HG02798 (cell line): ENCODE measurements at regions not wholly inside any gene's neighbourhood (a gene's known extent, or its start where the extent isn't known, plus 50 kb on each side); places are given as distances from the start of the nearest gene placed in this dataset.

Experiments
- ATAC-seq: cut with Tn5 transposase; IDR thresholded peaks from one replicate; pipeline ENCODE4 v1.9.1; 2021; ENCODE audit warnings: mild to moderate bottlenecking; ENCODE audit not compliant: unreplicated experiment, poor library complexity

- no peak for ATAC-seq
These were observed 139.2 kb downstream of the LINC00632 start for GRCh38 chrX:140848800-140849199.

GRCh38 chrX:140860718-140861117, 141.7 kb upstream of the SPANXB1 start:
- ATAC-seq: no peak

DNA sequence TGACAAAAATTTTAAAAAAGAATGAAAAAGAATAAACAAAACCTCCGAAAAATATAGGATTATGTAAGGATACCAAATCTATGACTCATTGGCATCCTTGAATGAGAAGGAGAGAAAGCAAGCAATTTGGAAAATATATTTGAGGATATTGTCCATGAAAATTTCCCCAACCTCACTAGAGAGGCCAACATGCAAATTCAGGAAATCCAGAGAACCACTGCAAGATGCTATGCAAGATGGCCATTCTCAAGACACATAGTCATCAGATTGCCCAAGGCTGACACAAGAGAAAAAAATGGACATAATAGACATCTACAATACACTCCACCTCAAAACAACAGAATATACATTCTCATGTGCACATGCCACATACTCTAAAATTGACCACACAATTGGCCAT, 135.9 kb upstream of the SPANXB1 start:
- no peak for ATAC-seq

DNA sequence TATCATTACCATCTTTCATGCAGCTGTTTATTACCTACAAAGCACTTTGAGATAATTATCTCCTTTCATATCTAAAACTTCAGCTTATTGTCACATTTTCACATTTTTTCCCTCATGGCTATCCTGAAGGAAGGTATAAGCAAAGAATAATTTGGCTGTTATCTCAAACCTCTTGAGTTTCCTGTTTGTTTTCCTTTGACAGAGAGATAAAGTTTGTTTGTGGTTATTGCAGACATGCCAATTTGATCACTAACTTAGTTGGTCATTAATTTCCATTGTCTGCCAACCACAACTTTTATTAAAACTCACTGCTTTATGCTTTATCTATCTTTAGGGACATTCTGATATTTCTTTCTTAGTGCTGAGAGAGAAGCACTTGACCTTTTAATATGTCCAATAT, 89.8 kb upstream of the SPANXB1 start:
- ATAC-seq: no peak

DNA sequence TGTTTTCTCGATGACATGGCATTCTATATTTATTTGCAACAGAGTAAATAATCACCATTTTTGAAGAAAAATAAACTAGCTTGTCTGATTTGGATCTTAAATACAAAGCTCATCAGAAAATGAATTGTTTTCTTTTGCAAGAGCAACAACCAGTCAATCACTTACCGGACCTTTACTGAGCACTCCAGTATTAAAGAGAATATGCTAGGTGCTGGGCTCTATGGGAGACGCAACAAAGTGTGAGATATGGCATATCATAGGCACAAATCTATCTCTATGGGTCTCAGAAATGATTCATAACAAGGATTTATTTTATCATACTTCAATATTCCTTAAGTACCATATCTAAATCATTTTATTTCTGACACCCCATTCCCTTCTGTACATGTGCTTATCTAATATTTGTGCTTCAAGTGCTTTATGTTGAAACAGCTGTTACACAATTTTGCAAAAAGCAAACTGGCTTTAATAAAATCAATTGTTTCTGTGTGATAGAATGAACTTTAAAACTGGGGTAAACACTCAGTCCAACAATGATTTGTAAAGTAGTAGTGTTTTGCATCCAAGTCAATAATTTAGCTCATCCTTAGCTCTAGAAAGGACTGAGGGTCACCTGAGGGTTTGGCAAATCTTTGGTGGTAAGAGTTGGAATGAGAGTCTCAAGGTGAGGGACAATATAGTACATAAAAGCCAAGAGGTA, 88.4 kb upstream of the SPANXB1 start:
- ATAC-seq: no peak

GRCh38 chrX:140916872-140917271, 85.5 kb upstream of the SPANXB1 start:
- ATAC-seq: no peak

DNA sequence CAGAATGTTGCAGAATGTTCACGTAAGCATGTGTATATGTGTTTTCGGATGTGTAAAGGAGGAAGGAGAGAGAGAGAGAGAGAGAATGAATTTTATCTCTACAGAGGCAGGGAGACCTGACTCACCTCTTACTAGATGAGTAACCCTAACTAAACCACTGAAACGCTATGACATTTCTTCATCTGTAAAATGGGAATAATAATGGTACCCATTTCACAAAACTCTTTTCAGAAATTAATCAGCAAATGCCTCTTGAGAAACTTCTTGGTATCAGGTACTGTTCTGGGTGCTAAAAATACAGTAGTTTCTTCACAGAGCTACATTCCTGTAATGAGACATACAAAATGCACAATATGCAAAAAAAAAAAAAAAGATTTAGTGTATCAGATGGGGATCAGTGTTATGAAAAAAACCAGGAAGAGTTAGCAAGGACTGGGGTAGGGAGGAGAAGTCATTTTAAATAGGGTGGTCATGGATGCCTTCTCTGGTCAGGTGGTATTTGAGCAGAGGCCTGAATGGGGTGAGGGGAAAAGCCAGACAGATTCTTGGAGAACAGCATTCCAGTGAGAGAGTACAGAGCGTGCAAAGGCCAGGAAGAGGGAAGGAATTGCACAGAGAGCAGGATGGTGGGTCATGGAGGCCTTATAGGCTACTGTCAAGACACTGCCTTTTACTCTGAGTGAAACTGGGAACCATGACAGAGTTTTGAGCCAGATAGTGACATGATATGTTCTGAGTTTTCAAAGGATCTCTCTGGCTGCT, 84.9 kb upstream of the SPANXB1 start:
- ATAC-seq: no peak

GRCh38 chrX:140918398-140919038, 83.9 kb upstream of the SPANXB1 start:
- ATAC-seq: peak; percentile 71

- no peak for ATAC-seq
These were observed 82.0 kb upstream of the SPANXB1 start for GRCh38 chrX:140920416-140920815.

DNA sequence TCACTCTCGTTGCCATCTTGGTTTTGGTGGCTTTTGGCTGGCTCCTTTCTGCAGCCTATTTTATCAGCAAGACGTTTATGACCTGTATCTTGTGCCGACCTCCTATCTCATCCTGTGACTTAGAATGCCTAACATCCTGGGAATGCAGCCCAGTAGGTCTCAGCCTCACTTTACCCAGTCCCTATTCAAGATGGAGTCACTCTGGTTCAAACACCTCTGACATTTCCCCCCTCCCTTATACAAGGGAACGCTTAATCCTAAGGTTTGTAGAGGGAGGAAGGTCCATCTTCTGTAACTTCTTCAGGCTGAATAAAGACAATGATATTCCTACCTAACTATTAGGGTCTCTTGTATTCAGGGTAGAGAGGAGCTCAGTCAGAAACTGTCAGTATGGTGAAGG, 79.3 kb upstream of the SPANXB1 start:
- no peak for ATAC-seq

DNA sequence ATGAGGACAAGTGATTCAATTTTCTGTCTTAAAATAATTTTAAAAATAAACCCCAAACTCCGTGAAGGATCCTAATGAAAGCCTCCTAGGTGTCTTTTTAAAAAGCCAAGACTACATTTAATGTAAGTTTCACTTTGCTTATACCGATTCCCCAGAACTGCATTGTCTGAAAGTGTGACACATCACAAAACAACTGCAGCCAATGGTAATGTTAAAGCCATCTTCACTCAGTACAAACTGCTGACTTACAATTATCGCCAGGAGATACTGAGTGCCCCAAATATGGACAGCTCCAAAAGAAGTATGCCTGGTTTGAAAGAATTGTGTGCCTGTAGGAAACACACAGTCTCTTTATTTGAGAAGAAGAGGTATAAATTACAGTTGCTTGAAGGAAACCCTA, 73.7 kb upstream of the SPANXB1 start:
- ATAC-seq: no peak

GRCh38 chrX:140933016-140933415, 69.4 kb upstream of the SPANXB1 start:
- no peak for ATAC-seq

- ATAC-seq: no peak
These were observed 68.3 kb upstream of the SPANXB1 start for GRCh38 chrX:140933874-140934655.

DNA sequence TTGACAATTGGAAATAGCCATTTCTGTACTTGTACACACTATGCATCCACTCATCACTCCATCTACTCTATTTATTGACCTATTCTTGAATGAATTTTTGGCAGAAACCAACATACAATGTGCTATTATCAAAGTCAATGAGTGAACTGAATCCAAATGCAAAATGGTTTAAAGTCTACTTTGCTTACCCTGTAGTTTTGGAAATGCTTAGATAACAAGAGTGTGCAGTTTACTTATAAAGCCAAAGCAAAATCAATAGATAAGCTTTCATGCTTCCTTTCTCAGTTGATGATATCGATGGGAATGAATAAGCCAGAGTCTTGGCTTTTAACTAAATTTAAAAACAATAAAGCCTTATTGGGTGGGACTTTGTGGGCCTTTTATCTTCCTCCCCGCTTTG, 58.9 kb upstream of the SPANXB1 start:
- ATAC-seq: no peak

- ATAC-seq: no peak
These were observed 57.7 kb upstream of the SPANXB1 start for GRCh38 chrX:140944710-140945109.

- no peak for ATAC-seq
These were observed 53.6 kb upstream of the SPANXB1 start for GRCh38 chrX:140948827-140949226.

- ATAC-seq: no peak
These were observed 53.2 kb upstream of the SPANXB1 start for GRCh38 chrX:140949233-140949632.
